ENCODE measurements at regions not wholly inside any gene's neighbourhood (a gene's known extent, or its start where the extent isn't known, plus 50 kb on each side); places are given as distances from the start of the nearest gene placed in this dataset.

DNA sequence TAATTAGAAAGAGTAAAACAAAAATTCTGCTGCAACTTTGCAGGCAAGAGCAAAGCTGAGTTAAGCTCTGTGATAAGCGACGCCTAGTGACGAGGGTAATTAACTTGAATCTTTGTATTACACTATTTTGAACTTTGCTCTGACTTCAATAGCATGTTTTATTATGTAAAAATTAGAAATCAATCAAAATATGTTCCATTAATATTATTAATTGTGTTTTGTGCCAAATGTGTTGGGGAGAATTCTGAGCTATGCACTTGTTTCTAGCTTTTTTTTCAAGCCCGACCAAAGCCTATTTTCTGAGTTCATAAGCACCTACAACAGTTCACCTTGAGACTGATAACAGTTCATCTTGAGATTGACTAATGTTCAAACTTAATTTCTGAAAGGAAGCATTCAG is 90.1 kb upstream of the PDE3A start:
- no peak for ATAC-seq

DNA sequence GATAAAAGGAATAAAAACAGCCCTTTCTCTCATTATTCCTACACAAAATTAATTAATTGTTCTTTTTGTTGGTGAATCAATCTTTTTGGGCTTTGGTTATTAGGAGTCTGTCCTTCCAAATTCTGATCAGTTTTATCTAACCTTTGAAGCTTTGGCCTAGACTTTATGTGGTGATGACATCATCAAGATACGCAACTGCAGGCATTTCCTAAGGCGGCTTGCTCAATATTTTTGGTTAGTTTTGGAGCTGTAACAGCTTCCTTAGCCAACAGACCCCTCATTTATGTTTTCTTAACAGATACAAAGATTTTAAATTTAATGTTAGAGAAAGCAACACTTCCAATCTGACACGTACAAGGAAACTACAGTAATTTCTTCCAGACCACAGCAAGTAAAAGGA is 87.8 kb upstream of the PDE3A start:
- no peak for ATAC-seq

DNA sequence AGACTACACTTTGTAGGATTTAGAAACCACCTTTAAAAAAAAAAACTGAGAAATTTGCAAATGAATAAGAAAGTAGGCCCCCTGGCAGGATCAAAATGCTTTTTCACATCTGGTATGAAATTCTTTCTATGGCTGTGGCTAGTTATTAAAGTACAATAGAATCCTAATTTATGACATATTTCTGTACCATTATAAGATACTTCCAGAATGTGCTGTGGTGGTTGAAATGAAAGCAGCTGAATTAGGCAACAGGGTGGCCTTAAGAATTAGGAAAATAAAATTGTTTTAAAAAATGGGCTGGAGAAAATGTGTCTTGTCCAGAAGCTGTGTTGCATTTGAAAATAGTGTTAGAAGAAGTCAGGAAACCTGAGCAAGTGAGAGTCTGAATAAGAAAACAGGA is 85.9 kb upstream of the PDE3A start:
- ATAC-seq, result no peak

DNA sequence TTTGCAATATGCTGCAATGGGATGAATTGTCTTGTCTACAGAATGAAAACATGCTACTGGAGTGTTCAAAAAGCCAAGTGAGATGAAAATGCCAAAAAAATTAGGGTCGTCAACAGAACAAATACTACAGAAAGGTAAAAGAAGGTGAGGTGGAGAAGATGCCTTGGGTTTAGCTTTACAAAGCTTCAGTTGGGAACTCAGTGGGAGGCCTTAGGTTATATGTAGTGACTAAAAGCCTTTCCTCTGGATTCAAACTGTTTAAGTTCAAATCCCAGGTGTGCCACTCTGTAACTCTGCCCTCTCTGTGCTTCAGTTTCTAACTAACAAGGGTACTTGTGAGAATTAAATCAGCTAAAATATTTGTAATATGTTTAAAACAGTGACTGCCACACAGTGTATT is 84.9 kb upstream of the PDE3A start:
- no peak for ATAC-seq

DNA sequence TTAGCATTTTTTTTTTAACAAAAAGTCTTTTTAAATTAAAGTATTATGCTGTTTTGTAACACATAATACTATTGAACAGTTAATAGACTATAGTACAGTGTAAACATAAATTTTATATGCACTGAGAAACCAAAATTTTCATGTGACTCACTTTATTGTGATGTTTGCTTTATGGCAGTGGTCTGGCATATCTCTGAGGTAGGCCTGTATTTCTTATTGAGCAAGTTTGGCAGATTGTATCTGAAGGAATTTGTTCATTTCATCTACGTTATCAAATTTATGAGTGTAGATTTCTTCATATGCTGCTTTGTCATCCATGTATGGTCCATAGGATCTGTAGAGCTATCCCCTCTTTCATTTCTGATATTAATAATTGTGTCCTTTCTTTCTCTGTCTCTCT is 78.8 kb upstream of the PDE3A start:
- no peak for ATAC-seq

DNA sequence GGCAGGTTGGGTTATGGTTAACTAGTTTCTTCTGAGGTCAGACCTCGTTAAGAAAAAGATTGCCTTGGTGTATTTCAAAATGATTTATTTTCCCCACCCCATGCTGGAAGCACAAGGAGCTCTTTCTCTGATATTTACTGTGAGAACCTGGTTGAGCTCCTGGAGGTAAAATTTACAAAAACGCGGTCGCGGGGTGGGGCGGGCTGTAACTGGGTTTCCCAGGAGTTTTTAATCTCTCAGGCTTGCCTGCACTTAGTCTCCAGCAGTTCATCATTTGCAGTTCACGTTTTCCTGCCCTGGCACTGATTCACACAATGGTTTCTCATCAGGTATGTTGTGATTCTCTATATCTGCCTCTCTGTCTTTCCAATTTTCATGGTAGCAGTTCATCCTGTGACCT is 67.9 kb upstream of the PDE3A start:
- no peak for ATAC-seq

DNA sequence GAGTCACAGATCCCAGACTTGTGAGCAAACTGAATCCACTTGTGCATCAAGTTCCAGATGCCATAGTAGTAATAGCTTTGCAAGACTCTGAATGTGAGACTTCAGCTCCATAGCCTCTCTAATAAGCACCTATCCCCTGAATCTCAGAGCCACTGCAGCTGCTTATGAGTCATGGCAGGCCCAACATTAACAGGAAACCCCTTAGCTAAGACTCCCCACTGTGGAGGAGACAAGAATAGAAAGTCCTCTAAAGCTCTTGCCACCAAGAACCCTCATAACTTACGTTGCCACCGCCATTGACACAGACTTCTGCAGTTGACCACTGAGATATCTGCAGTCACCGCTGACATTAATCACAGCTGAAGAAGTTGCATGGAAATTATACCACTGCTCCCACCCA is 62.9 kb upstream of the PDE3A start:
- ATAC-seq, result no peak

DNA sequence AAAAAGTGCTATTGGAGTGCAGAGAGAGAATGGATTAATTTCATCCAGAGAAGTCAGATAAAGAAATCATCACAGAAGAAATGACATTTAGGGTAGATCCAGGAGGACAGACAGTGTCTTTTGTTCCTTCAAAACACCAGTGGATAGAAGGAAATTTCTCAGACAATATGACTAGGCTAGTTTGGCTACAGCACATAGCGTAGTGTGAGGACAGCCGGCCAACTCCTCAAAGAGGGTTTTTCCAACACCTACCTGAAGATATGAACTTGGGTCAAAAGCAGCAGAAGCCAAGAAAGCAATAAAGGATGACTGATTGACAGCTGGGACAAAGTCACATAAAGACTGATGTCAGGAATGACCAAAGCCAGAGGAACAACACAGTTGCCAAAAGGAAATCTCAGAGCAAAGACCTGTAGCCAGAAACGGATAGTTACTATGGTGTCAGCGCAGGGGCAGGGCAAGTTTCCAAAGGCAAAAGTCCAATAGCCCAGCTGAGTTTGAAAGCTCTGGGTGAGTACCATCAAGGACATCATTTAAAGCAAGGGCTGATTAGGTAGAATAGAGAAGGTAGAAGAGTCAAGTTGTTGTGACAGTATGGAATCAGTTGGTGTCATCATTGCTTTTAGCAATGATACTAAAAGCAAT is 58.7 kb upstream of the PDE3A start:
- no peak for ATAC-seq

DNA sequence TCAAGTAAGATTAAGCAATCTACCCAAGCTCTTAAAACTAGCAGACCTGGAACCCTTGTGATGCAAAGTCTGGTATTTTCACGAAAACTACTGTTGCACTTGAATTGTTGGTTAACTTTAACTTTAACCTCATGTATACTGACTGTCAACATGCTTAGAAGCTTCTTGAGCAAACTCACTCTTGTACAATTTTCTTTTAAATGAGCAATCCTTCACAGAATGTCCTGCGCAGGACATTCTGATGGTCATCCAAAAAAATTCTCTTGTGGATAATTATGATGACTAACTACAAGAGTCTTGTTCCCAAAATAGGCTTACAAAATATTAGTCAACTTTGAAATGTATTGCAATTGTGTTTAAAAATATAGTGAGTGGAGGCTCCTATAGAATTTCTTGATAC is 54.0 kb upstream of the PDE3A start:
- ATAC-seq, result no peak

DNA sequence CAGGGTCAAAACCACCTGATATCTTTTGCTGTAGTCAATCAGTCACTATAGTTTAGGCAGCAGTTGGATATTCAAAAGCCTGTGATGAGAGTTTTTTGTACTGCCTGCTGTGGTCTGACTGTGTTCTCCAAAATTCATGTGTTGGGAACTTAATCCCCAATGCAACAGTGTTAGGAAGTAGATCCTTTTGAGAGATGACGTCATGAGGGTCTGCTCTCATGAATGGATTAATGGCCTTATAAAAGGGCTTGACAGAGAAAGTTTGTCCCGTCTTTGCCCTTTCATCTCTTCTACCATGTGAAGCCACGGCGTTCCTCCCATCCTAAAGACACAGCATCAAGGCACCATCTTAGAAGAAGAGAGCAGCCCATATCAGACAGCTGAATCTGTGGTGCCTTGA is 50.8 kb upstream of the PDE3A start:
- ATAC-seq, result no peak

All from esophagus mucosa (tissue), 1 donor.